A172 (cell line): ENCODE measurements at regions not wholly inside any gene's neighbourhood (a gene's known extent, or its start where the extent isn't known, plus 50 kb on each side); places are given as distances from the start of the nearest gene placed in this dataset.
"Not testable (repeated sequence)": the region's sequence is repeated elsewhere in the genome, so short reads cannot be mapped to it uniquely, and the experiment has no call there.

Source experiments
- DNase-seq: peaks from one replicate; pipeline ENCODE4 v3.0.0-alpha.2; 2015; ENCODE audit warnings: low spot score

- DNase-seq: not testable (repeated sequence)
Measured at GRCh38 chr3:197459571-197459970, 96.2 kb downstream of the BDH1 start.

- DNase-seq: no peak
Measured at GRCh38 chr3:197458906-197459470, 96.8 kb downstream of the BDH1 start.

GRCh38 chr3:197458179-197458707 lies 97.5 kb downstream of the BDH1 start:
- peak; percentile 64 for DNase-seq

GRCh38 chr3:197456261-197457091 lies 99.3 kb downstream of the BDH1 start:
- peak; percentile 90 for DNase-seq

- DNase-seq: not testable (repeated sequence)
Measured at GRCh38 chr3:197454841-197455240, 100.9 kb downstream of the BDH1 start.

- no peak for DNase-seq
Measured at GRCh38 chr3:197454014-197454413, 101.8 kb downstream of the BDH1 start.

GRCh38 chr3:197450810-197451209 lies 105.0 kb downstream of the BDH1 start:
- no peak for DNase-seq

- no peak for DNase-seq
Measured at GRCh38 chr3:197450308-197450707, 105.5 kb downstream of the BDH1 start.

GRCh38 chr3:197449181-197449580 lies 106.6 kb downstream of the BDH1 start:
- not testable (repeated sequence) for DNase-seq

GRCh38 chr3:197447781-197448180 lies 108.0 kb downstream of the BDH1 start:
- DNase-seq: not testable (repeated sequence)

- DNase-seq: no peak
Measured at GRCh38 chr3:197447057-197447456, 108.7 kb downstream of the BDH1 start.

GRCh38 chr3:197446700-197447056 lies 109.1 kb downstream of the BDH1 start:
- DNase-seq: no peak

- DNase-seq: no peak
Measured at GRCh38 chr3:197445896-197446699, 109.7 kb downstream of the BDH1 start.

GRCh38 chr3:197444793-197445379 lies 110.9 kb downstream of the BDH1 start:
- no peak for DNase-seq

- DNase-seq: no peak
Measured at GRCh38 chr3:197443506-197443905, 112.3 kb downstream of the BDH1 start.

GRCh38 chr3:197440717-197441303 lies 115.0 kb downstream of the BDH1 start:
- DNase-seq: no peak

- no peak for DNase-seq
Measured at GRCh38 chr3:197438906-197439305, 116.9 kb downstream of the BDH1 start.

- no peak for DNase-seq
Measured at GRCh38 chr3:197435426-197435825, 120.3 kb downstream of the BDH1 start.

- DNase-seq: no peak
Measured at GRCh38 chr3:197434830-197435229, 120.9 kb downstream of the BDH1 start.

GRCh38 chr3:197432384-197433127 lies 123.2 kb downstream of the BDH1 start:
- no peak for DNase-seq

GRCh38 chr3:197431346-197431910 lies 124.3 kb downstream of the BDH1 start:
- DNase-seq: no peak
